CD4-positive, alpha-beta T cell treated with Interferon alpha-2 for 1 hour (primary cell): ENCODE measurements at regions not wholly inside any gene's neighbourhood (a gene's known extent, or its start where the extent isn't known, plus 50 kb on each side); places are given as distances from the start of the nearest gene placed in this dataset.
"Not testable (repeated sequence)": the region's sequence is repeated elsewhere in the genome, so short reads cannot be mapped to it uniquely, and the experiment has no call there.

ENCODE experiments used
- DNase-seq, 2 donors: peaks; one replicate each; pipeline ENCODE4 v3.0.0-alpha.2; 2020 to 2022

DNA sequence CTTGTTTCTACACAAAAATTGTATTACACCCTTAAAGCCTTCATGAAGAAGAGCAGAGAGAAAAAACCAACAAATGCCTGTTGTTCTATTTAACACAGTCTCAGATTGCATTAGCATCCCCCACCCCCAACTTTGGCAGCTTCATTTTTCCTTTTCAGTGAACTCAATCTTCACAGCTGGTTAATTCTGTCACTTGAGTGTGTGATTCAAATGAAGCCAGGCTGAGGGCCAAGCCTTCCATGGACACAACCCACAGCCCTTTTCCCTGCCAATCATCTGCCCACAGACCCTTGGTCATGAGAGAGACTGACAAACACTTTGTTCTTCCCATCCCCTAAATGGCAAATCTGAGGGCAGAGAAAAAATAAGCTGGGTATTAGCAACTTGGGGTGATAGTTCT lies 217.5 kb upstream of the NMUR2 start:
- DNase-seq = no peak

DNA sequence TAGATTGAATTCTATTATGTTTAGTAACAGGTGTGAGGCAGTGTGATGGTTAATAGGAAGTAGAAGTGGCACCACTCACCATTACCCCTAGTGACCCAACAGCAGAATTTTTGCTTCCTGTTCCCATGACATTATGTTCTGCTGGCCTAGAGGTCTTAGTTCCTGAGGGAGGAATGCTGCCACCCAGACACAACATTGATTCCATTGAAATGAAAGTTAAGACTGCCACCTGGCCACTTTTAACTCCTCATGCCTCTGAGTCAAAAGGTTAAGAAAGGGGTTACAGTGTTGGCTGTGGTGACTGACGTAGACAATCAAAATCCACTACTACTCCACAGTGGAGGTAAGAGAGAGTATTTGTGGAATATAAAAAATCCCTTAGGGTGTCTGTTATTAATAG lies 218.9 kb upstream of the NMUR2 start:
- DNase-seq = no peak

DNA sequence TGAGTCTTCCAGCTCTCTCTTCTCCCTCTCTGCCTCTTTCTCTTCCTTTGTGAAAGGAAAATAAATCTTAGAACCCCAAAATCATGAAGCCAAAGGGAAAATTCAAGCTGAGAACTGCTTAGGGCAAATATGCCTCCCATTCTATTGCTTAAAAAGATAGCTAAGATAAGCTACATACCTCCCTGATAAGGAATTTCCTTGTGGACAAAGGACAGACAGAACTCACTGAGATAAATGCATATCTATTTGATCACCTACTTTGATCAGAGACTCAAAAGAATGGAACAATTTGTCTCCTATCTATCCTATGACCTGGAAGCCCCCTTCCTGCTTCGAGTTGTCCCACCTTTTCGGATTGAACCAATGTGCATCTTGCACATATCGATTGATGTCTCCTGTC lies 220.6 kb upstream of the NMUR2 start:
- DNase-seq = no peak

GRCh38 chr5:152631221-152631620 lies 226.1 kb upstream of the NMUR2 start:
- no peak for DNase-seq

GRCh38 chr5:152632360-152632759 lies 227.3 kb upstream of the NMUR2 start:
- DNase-seq = no peak

GRCh38 chr5:152634586-152634985 lies 229.5 kb upstream of the NMUR2 start:
- DNase-seq = no peak

- no peak for DNase-seq
Measured at GRCh38 chr5:152638996-152639552, 234.0 kb upstream of the NMUR2 start.

- DNase-seq = no peak
Measured at GRCh38 chr5:152641970-152642805, 237.1 kb upstream of the NMUR2 start.

GRCh38 chr5:152642880-152643279 lies 237.8 kb upstream of the NMUR2 start:
- no peak for DNase-seq

DNA sequence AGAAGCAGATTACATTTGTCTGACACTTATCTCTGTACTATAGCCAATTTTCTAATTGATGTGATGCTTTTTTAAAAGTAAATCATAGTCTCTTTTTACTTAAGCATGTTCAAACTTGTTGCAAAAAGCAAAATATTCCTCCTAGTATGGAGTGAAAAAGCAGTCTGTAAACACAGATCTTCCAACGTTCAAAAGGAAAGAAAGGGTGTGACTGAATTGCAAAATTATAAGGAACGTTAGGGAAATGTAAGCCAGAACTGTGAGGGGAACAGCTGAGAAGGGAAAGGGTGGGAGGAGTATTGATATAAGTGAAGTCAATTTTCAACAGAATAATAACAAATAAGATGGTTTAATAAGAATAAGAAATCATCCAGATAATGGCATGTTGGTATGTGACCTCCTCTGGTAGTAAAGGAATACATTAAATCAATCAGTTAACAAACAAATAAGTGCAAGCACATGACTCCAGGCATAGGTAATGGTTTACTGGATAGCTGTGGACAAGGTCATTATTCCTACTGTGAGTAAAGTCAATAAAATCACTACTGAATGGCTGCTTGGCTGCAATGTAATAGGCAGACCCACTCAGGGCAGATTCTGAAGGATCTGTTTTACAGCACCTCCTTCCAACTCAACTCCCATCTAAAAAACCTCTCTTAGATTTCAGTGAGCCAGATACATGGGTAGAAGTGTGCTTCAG lies 239.1 kb upstream of the NMUR2 start:
- no peak for DNase-seq

DNA sequence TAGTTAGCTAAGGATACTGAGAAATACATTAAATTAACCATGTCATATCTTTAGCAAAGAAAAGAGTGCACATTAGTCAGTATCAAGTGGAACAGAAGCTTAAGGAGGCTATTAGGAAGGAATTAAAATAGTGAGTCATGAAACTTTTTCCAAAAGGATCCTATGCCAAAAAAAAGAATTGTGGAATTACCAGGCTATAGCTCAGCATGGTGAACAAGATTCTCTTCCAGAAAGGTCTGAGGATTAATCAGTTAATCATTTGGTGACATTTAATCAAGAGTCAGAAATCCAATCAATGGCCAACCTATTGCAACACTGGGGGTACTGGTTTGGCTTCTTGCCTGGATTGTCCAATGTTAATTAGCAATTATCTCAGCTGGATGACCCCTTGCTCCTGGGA lies 244.5 kb upstream of the NMUR2 start:
- DNase-seq = no peak

DNA sequence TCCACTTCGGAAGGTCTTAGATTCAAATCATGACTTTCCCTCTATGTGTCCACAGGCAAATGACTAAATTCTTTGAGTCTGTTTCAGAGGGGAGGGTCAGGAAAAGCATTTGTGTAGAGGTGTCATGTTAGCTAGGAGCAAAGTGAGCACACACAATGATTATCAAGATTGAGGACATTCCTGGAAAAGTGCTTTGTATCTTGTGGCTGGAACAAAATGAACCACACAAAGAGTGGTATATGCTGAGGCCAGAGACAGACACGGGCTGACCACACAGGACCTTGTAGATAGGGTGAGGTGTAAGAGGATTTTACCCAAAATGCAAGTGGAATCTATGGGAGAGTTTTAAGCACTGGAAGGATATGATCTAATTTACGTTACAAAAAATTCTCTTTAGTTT lies 245.3 kb upstream of the NMUR2 start:
- no peak for DNase-seq

DNA sequence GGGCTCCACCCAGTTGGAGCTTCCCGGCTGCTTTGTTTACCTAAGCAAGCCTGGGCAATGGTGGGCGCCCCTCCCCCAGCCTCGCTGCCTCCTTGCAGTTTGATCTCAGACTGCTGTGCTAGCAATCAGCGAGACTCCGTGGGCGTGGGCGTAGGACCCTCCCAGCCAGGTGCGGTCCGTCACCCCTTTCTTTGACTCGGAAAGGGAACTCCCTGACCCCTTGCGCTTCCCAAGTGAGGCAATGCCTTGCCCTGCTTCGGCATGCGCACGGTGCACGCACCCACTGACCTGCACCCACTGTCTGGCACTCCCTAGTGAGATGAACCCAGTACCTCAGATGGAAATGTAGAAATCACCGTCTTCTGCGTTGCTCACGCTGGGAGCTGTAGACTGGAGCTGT lies 254.4 kb upstream of the NMUR2 start:
- DNase-seq = not testable (repeated sequence)

- no peak for DNase-seq
Measured at GRCh38 chr5:152673601-152674000, 268.5 kb upstream of the NMUR2 start.

GRCh38 chr5:152674403-152674802 lies 269.3 kb upstream of the NMUR2 start:
- no peak for DNase-seq

GRCh38 chr5:152676196-152676595 lies 271.1 kb upstream of the NMUR2 start:
- DNase-seq = no peak

DNA sequence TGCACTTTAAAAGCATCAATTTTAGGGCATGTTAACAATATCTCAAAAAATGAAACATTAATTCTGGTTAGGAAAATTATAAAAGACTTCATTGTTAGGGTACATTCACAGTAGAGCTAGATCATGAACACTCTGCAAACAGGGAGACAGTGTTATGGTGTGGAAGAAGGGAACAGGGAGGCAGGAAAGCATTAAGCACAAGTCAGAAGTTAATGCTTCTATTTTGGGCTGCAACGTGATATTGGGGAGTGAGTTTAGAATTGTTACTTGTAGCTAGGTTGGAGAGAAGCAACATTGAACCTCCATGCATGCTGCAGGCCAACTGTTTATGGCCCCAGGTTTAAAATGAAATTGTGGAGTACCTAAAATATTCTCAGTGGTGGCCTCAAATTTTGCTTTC lies 278.1 kb upstream of the NMUR2 start:
- DNase-seq = no peak

DNA sequence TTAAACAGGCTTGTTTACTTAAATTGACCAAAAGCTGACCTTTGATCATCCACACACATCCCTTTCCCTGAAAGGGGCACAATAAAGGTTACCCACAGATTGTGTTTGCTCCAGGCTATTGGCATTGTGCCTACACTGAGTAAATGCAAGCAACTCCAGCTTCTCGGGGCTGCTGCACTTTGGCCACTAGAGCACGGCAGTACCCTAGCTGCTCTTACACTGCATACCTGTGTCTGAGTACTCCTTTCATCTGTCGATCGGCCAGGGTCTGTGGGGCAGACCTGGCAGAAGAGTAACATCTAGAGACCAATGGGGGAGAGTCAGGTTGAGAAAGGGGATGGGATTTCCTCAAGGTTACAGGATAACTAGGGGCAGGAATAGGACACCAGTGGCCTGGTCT lies 281.9 kb upstream of the NMUR2 start:
- no peak for DNase-seq

DNA sequence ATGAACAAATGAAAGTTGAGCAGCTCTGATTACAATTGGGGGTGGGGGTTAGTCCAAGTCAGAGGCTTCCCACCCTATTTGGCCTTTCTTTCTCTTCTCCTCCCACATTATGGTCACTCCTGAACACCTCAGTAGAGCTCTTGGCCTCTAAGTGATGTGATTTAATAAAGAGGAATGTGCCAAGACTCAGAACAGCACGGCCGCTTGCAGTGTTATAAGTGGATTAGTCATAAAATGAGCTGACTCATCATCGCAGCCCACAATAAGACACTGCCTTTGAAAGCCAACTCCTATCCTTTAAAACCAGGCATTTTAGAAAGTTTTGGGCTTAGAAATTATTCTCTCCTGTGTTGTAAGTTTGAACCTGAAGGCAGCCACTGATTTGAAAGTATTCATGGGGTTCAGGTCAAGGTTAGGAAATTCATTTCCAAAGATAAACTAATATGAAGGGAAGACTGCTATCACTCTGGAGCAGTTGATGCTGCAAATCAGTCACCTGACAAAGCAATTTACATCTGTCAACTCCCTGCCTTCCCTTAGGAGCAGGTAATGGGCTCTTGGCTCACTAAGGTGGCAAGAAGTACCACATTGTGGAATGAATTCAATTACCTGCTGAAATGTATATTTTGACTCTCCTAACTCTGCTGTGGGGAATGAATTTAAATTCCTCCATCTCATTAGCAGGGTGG lies 283.6 kb upstream of the NMUR2 start:
- DNase-seq = no peak

DNA sequence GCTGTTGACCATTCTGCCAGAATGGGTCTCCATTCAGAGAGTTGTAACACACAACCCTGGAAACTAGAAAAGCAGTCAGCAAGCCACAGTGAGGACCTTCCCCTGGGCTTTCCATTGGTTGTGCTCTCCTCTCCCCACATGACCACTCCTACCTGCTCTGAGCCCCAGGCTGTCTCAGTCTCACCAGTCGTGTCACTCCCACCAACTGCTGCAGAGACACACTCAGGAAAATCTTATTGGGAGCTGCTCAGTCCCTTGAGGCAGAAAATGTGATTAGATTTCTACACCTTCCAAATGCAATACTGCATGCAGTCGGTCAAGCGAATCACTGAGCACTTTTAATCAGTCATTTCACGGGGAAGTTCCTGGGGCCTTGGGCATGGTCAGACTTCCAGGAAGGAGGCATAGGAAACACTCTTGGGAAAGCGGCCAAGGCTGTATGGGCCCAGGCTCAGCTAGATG lies 284.2 kb upstream of the NMUR2 start:
- no peak for DNase-seq

DNA sequence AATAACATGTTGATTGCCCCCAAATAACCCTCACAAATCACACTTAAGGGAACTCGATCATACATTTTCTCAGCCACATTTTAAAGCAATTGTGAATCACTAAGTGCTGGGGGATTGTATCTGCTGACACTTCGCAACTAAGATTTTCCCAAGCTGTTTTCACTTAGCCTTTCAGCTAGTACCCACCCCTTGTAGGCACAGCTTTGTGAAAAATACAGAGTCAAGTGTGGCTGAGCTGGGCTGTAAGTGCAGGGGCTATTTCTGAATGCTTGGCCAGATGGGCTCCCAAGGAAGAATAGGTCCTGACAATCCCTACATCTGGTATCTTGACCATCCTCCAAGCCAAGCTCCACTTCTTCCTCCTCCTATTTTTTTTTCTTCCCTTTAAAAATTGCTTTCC lies 289.2 kb upstream of the NMUR2 start:
- no peak for DNase-seq

GRCh38 chr5:152701305-152701949 lies 296.3 kb upstream of the NMUR2 start:
- no peak for DNase-seq

DNA sequence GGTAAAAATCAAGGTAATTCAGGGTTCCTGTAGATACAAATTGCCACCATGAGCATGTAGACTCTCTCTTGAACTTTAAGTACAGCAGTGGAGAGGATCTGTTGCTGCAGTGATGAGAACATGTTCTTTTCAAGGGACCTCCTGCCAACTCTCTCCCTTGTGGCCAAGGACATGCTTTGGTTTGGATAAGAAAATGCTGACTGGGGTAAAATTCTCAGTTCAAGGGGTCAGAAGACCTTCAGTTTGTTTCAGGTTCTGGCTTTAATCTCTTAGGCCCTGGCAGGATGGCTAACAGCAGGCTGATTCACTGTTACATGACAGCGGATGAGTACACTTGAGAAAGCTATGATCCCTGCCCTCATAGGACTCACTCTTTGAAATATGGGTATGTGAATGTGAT lies 299.2 kb upstream of the NMUR2 start:
- DNase-seq = no peak
